Suprapubic skin (tissue), 3 donors: ENCODE measurements at regions not wholly inside any gene's neighbourhood (a gene's known extent, or its start where the extent isn't known, plus 50 kb on each side); places are given as distances from the start of the nearest gene placed in this dataset.

Source experiments
- CTCF ChIP-seq, 2 donors: fragments of 200-600 bp in 1 of 2; fragments of 450-650 bp in 1 of 2; sonication (generic) in 1 of 2; IDR thresholded peaks; one replicate each; pipeline ENCODE4 v1.5.1; 2016 to 2019; ENCODE audit warnings: antibody characterized with exemption in 2 of 2, mild to moderate bottlenecking in 1 of 2, moderate library complexity in 1 of 2
- EP300 ChIP-seq: sonication (generic); formaldehyde crosslinking; IDR thresholded peaks from one replicate; pipeline ENCODE4 v1.6.1; 2017; ENCODE audit warnings: antibody characterized with exemption
- POLR2A ChIP-seq, 2 donors: fragments of 450-650 bp; IDR thresholded peaks; one replicate each; pipeline ENCODE4 v1.6.1; 2017; ENCODE audit warnings: antibody characterized with exemption in 2 of 2, mild to moderate bottlenecking in 2 of 2, moderate library complexity in 2 of 2

GRCh38 chr12:28079539-28079938 is 107.0 kb upstream of the PTHLH start:
- no peak for TF ChIP-seq CTCF (IDR thresholded peaks at IDR 0.05)
- no peak for TF ChIP-seq POLR2A (IDR thresholded peaks at IDR 0.05)
- no peak for TF ChIP-seq EP300
